Osteoblast (primary cell): ENCODE measurements at regions not wholly inside any gene's neighbourhood (a gene's known extent, or its start where the extent isn't known, plus 50 kb on each side); places are given as distances from the start of the nearest gene placed in this dataset.

Experiments used
- DNase-seq: peaks from one replicate; pipeline ENCODE4 v3.0.0; 2011; ENCODE audit warnings: low spot score, mixed read lengths; ENCODE audit not compliant: insufficient read length; ENCODE audit errors: missing footprints
- H2AFZ ChIP-seq: 2 replicates; pipeline ENCODE4 v1.6.0; 2011; ENCODE audit warnings: mild to moderate bottlenecking, low read length
- H3K27ac ChIP-seq: 2 replicates; pipeline ENCODE4 v1.5.1; 2011; ENCODE audit warnings: mild to moderate bottlenecking, low read depth, low read length, moderate library complexity
- H3K27me3 ChIP-seq: 2 replicates; pipeline ENCODE4 v1.6.0; 2012; ENCODE audit warnings: mild to moderate bottlenecking, control low read depth, inconsistent platforms, low read length, moderate library complexity; ENCODE audit not compliant: insufficient read depth
- H3K36me3 ChIP-seq: 2 replicates; pipeline ENCODE4 v1.5.1; 2011; ENCODE audit warnings: mild to moderate bottlenecking, low read length, control low read depth, moderate library complexity; ENCODE audit not compliant: insufficient read depth
- H3K4me1 ChIP-seq: 2 replicates; pipeline ENCODE4 v1.5.1; 2011; ENCODE audit warnings: mild to moderate bottlenecking, low read length, control low read depth, moderate library complexity; ENCODE audit not compliant: insufficient read depth
- H3K4me2 ChIP-seq: 2 replicates; pipeline ENCODE4 v1.6.0; 2011; ENCODE audit warnings: mild to moderate bottlenecking, low read length; ENCODE audit not compliant: insufficient read depth
- H3K4me3 ChIP-seq: fragments of 200-600 bp; sonication (generic); 3 replicates; pipeline ENCODE4 v1.5.1; 2012; ENCODE audit warnings: mild to moderate bottlenecking, low read length, inconsistent platforms; ENCODE audit not compliant: insufficient read depth
- H3K79me2 ChIP-seq: 2 replicates; pipeline ENCODE4 v1.6.0; 2012; ENCODE audit warnings: mild to moderate bottlenecking, low read length, control low read depth, inconsistent platforms; ENCODE audit not compliant: insufficient read depth
- H3K9me3 ChIP-seq: 2 replicates; pipeline ENCODE4 v1.5.1; 2011; ENCODE audit warnings: low read depth, low read length, control low read depth
- H4K20me1 ChIP-seq: 2 replicates; pipeline ENCODE4 v1.6.0; 2012; ENCODE audit warnings: mild to moderate bottlenecking, low read length, control low read depth; ENCODE audit not compliant: insufficient read depth
- TF ChIP-seq, protein P1 (sequence below): IDR thresholded peaks from 2 replicates; pipeline ENCODE4 v1.5.1; 2011; ENCODE audit warnings: mild to moderate bottlenecking, low read depth, low read length, moderate library complexity; ENCODE audit errors: extremely low read depth

DNA sequence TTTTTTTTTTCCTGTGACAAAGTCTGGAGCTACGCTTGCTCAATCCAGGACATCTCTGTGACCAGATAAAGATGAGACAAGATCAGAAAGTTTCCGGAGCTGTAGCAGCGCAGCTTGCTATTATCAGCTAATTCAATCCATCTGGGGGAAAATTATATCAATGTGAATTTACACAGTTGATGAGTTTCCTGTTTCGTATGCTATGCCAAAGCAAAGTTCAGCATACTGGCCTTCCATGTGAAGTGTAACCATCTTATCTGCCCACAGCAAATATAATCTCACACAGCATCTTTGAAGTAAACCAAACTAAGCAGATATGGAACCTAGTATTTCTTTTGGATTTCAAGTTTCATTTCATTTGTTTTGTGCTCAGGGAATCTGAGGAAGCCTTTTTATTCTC is 1767.7 kb downstream of the EFNA5 start:
- Histone ChIP-seq H3K36me3 (no peaks in the 10 kb centered on the region), H3K27me3 (no peaks in the 10 kb centered on the region), H4K20me1 (no peaks in the 10 kb centered on the region), H3K79me2 (no peaks in the 10 kb centered on the region), H2AFZ (peak overlapping the region; percentile 2), H3K27ac (no peak overlapping the region), H3K4me2 (no peak overlapping the region), H3K9me3 (no peaks in the 10 kb centered on the region), H3K4me1 (no peaks in the 10 kb centered on the region), H3K4me3 (no peak overlapping the region)
- no peak for DNase-seq
- TF ChIP-seq, protein P1, sequence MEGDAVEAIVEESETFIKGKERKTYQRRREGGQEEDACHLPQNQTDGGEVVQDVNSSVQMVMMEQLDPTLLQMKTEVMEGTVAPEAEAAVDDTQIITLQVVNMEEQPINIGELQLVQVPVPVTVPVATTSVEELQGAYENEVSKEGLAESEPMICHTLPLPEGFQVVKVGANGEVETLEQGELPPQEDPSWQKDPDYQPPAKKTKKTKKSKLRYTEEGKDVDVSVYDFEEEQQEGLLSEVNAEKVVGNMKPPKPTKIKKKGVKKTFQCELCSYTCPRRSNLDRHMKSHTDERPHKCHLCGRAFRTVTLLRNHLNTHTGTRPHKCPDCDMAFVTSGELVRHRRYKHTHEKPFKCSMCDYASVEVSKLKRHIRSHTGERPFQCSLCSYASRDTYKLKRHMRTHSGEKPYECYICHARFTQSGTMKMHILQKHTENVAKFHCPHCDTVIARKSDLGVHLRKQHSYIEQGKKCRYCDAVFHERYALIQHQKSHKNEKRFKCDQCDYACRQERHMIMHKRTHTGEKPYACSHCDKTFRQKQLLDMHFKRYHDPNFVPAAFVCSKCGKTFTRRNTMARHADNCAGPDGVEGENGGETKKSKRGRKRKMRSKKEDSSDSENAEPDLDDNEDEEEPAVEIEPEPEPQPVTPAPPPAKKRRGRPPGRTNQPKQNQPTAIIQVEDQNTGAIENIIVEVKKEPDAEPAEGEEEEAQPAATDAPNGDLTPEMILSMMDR: no peak

DNA sequence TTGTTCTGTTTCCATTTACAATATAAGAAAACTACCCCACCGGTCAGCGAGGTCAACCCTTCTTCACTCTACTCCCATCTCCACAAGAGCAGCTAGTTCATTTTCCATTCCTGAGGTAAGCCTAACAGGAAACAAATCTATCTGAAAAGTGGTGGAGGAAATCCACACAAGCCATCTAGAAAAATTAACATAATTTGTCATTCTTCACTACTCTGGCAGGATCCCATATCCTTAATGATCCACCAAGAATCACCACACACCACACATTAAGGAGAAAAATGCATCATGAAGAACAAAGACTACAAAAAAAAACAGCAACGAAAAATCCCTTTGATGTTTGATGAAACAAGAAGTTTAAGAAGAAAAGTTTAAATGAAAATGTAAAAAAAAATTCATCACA is 1771.0 kb downstream of the EFNA5 start:
- Histone ChIP-seq H3K4me1 (no peaks in the 10 kb centered on the region), H3K36me3 (no peaks in the 10 kb centered on the region), H3K27me3 (no peaks in the 10 kb centered on the region), H2AFZ (no peak overlapping the region), H3K79me2 (no peaks in the 10 kb centered on the region), H3K4me2 (no peak overlapping the region), H3K27ac (no peak overlapping the region), H3K9me3 (no peaks in the 10 kb centered on the region), H4K20me1 (no peaks in the 10 kb centered on the region), H3K4me3 (no peak overlapping the region)
- TF ChIP-seq, protein P1: no peak
- DNase-seq: no peak

DNA sequence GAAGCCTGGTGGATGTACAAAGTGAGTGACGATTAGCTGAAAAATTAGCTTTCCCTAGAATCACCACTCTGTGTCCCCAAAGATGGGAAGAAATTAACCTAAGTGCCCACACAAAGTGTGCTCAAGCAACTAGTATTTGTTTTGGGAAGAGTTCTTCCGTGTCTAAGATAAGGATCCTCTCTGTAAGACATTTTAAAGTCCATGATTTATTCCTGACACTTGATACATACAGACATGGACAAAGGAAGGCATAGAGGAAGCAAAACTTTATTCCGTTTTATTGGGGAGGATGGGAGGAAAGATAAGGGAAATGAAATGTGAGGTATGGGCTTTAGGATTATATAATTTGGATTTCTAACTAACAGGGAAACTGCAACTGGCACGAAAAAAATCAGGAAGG is 1772.6 kb downstream of the EFNA5 start:
- Histone ChIP-seq H2AFZ (peak overlapping the region; percentile 29), H3K4me2 (no peak overlapping the region), H3K4me1 (no peaks in the 10 kb centered on the region), H3K79me2 (no peaks in the 10 kb centered on the region), H3K36me3 (no peaks in the 10 kb centered on the region), H4K20me1 (no peaks in the 10 kb centered on the region), H3K9me3 (no peaks in the 10 kb centered on the region), H3K4me3 (no peak overlapping the region), H3K27ac (no peak overlapping the region), H3K27me3 (no peaks in the 10 kb centered on the region)
- DNase-seq: no peak
- TF ChIP-seq, protein P1: no peak

DNA sequence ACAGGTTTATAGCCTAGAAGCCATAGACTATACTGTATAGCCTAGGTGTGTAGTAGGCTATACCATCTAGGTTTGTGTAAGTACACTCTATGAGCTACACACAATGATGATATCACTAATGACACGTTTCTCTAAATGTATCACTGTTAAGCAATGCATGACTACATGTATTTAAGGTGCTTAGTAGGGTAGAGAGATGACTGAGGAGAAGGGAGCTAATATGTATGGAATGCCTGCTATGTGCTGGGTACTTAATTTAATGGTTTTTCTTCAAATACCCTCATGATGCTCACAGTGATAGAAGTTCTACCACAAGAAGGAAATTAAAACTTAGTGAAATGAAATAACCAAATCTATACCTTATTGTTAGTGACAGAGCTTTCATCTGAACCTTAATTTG is 1785.5 kb downstream of the EFNA5 start:
- Histone ChIP-seq H3K36me3 (no peaks in the 10 kb centered on the region), H3K27ac (no peak overlapping the region), H2AFZ (no peak overlapping the region), H3K4me1 (no peaks in the 10 kb centered on the region), H4K20me1 (no peaks in the 10 kb centered on the region), H3K9me3 (no peaks in the 10 kb centered on the region), H3K4me3 (no peak overlapping the region), H3K27me3 (no peaks in the 10 kb centered on the region), H3K79me2 (no peaks in the 10 kb centered on the region), H3K4me2 (no peak overlapping the region)
- no peak for DNase-seq
- TF ChIP-seq, protein P1: no peak
